GM23338 (cell line): ENCODE measurements at regions not wholly inside any gene's neighbourhood (a gene's known extent, or its start where the extent isn't known, plus 50 kb on each side); places are given as distances from the start of the nearest gene placed in this dataset.

ENCODE experiments used
- CREB1 ChIP-seq: fragments of 250-450 bp; sonication (Bioruptor Pico); IDR thresholded peaks from 2 replicates; pipeline ENCODE4 v1.5.0; 2020; ENCODE audit warnings: low read depth, mild to moderate bottlenecking, moderate library complexity
- CTCF ChIP-seq, 2 experiments: fragments of 200-600 bp in 1 of 2; sonication (generic) in 1 of 2; conservative IDR thresholded peaks; 2 replicates each; pipeline versions ENCODE4 v1.5.1 to v1.6.1; 2016 to 2017; ENCODE audit warnings: antibody characterized with exemption in 2 of 2, low read depth in 2 of 2, mild to moderate bottlenecking in 2 of 2, moderate library complexity in 1 of 2
- EZH2 ChIP-seq: fragments of 200-600 bp; sonication (generic); IDR thresholded peaks from one replicate; pipeline ENCODE4 v1.8.0; 2017; ENCODE audit warnings: antibody characterized with exemption, mild to moderate bottlenecking, low read depth; ENCODE audit not compliant: unreplicated experiment
- EZH2phosphoT487 ChIP-seq: fragments of 200-600 bp; sonication (generic); IDR thresholded peaks from one replicate; pipeline ENCODE4 v1.8.1; 2018; ENCODE audit warnings: antibody characterized with exemption; ENCODE audit not compliant: unreplicated experiment
- JUNB ChIP-seq: IDR thresholded peaks from one replicate; pipeline ENCODE4 v1.6.1; 2016; ENCODE audit warnings: antibody characterized with exemption; ENCODE audit not compliant: unreplicated experiment
- NANOG ChIP-seq: IDR thresholded peaks from 2 replicates; pipeline ENCODE4 v1.6.1; 2016; ENCODE audit warnings: antibody characterized with exemption, borderline replicate concordance
- POLR2AphosphoS5 ChIP-seq: IDR thresholded peaks from 2 replicates; pipeline ENCODE4 v1.6.1; 2016; ENCODE audit warnings: antibody characterized with exemption, low read depth
- REST ChIP-seq: IDR thresholded peaks from one replicate; pipeline ENCODE4 v1.6.1; 2018; ENCODE audit warnings: antibody characterized with exemption; ENCODE audit not compliant: unreplicated experiment
- ZNF114 ChIP-seq: fragments of 250-450 bp; sonication (Bioruptor Pico); IDR thresholded peaks from 2 replicates; pipeline ENCODE4 v1.5.0; 2020; ENCODE audit warnings: mild to moderate bottlenecking, moderate library complexity
- TF ChIP-seq, protein P1 (sequence below): IDR thresholded peaks from 2 replicates; pipeline ENCODE4 v1.6.1; 2016; ENCODE audit warnings: antibody characterized with exemption
- TF ChIP-seq, protein P2 (sequence below): fragments of 250-450 bp; sonication (Bioruptor Pico); IDR thresholded peaks from 2 replicates; pipeline ENCODE4 v1.5.0; 2020; ENCODE audit warnings: mild to moderate bottlenecking, moderate library complexity

GRCh38 chr16:17544785-17545184 is 74.0 kb upstream of the XYLT1 start:
- peak; percentile 72 to 76 for TF ChIP-seq CTCF (conservative IDR thresholded peaks at IDR 0.05; ENCODE audit: low read depth in 2 of 2)
- no peak for TF ChIP-seq JUNB
- TF ChIP-seq EZH2: no peak
- no peak for TF ChIP-seq REST
- TF ChIP-seq POLR2AphosphoS5: no peak
- TF ChIP-seq, protein P1, sequence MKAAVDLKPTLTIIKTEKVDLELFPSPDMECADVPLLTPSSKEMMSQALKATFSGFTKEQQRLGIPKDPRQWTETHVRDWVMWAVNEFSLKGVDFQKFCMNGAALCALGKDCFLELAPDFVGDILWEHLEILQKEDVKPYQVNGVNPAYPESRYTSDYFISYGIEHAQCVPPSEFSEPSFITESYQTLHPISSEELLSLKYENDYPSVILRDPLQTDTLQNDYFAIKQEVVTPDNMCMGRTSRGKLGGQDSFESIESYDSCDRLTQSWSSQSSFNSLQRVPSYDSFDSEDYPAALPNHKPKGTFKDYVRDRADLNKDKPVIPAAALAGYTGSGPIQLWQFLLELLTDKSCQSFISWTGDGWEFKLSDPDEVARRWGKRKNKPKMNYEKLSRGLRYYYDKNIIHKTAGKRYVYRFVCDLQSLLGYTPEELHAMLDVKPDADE: no peak
- no peak for TF ChIP-seq NANOG
- TF ChIP-seq, protein P2, sequence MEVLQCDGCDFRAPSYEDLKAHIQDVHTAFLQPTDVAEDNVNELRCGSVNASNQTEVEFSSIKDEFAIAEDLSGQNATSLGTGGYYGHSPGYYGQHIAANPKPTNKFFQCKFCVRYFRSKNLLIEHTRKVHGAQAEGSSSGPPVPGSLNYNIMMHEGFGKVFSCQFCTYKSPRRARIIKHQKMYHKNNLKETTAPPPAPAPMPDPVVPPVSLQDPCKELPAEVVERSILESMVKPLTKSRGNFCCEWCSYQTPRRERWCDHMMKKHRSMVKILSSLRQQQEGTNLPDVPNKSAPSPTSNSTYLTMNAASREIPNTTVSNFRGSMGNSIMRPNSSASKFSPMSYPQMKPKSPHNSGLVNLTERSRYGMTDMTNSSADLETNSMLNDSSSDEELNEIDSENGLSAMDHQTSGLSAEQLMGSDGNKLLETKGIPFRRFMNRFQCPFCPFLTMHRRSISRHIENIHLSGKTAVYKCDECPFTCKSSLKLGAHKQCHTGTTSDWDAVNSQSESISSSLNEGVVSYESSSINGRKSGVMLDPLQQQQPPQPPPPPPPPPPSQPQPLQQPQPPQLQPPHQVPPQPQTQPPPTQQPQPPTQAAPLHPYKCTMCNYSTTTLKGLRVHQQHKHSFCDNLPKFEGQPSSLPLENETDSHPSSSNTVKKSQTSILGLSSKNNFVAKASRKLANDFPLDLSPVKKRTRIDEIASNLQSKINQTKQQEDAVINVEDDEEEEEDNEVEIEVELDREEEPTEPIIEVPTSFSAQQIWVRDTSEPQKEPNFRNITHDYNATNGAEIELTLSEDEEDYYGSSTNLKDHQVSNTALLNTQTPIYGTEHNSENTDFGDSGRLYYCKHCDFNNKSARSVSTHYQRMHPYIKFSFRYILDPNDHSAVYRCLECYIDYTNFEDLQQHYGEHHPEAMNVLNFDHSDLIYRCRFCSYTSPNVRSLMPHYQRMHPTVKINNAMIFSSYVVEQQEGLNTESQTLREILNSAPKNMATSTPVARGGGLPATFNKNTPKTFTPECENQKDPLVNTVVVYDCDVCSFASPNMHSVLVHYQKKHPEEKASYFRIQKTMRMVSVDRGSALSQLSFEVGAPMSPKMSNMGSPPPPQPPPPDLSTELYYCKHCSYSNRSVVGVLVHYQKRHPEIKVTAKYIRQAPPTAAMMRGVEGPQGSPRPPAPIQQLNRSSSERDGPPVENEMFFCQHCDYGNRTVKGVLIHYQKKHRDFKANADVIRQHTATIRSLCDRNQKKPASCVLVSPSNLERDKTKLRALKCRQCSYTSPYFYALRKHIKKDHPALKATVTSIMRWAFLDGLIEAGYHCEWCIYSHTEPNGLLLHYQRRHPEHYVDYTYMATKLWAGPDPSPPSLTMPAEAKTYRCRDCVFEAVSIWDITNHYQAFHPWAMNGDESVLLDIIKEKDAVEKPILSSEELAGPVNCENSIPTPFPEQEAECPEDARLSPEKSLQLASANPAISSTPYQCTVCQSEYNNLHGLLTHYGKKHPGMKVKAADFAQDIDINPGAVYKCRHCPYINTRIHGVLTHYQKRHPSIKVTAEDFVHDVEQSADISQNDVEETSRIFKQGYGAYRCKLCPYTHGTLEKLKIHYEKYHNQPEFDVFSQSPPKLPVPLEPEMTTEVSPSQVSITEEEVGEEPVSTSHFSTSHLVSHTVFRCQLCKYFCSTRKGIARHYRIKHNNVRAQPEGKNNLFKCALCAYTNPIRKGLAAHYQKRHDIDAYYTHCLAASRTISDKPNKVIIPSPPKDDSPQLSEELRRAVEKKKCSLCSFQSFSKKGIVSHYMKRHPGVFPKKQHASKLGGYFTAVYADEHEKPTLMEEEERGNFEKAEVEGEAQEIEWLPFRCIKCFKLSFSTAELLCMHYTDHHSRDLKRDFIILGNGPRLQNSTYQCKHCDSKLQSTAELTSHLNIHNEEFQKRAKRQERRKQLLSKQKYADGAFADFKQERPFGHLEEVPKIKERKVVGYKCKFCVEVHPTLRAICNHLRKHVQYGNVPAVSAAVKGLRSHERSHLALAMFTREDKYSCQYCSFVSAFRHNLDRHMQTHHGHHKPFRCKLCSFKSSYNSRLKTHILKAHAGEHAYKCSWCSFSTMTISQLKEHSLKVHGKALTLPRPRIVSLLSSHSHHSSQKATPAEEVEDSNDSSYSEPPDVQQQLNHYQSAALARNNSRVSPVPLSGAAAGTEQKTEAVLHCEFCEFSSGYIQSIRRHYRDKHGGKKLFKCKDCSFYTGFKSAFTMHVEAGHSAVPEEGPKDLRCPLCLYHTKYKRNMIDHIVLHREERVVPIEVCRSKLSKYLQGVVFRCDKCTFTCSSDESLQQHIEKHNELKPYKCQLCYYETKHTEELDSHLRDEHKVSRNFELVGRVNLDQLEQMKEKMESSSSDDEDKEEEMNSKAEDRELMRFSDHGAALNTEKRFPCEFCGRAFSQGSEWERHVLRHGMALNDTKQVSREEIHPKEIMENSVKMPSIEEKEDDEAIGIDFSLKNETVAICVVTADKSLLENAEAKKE: no peak
- TF ChIP-seq CREB1: no peak
- no peak for TF ChIP-seq EZH2phosphoT487
- no peak for TF ChIP-seq ZNF114
